A673 (cell line): ENCODE measurements at regions not wholly inside any gene's neighbourhood (a gene's known extent, or its start where the extent isn't known, plus 50 kb on each side); places are given as distances from the start of the nearest gene placed in this dataset.
"Not testable (repeated sequence)": the region's sequence is repeated elsewhere in the genome, so short reads cannot be mapped to it uniquely, and the experiment has no call there.

Source experiments
- CTCF ChIP-seq: fragments of 300-800, 200-600 bp; sonication (generic); conservative IDR thresholded peaks from 2 replicates; pipeline ENCODE4 v1.5.1; 2017; ENCODE audit warnings: low read depth, mild to moderate bottlenecking, antibody characterized with exemption, low read length, moderate library complexity, mixed read lengths
- EZH2 ChIP-seq: fragments of 200-600 bp; sonication (generic); IDR thresholded peaks from 2 replicates; pipeline ENCODE4 v1.6.1; 2017; ENCODE audit warnings: borderline replicate concordance, low read depth, mild to moderate bottlenecking, mixed read lengths, antibody characterized with exemption, low read length; ENCODE audit not compliant: poor library complexity, severe bottlenecking

GRCh38 chr2:17342692-17343091, 175.5 kb downstream of the RAD51AP2 start:
- TF ChIP-seq CTCF, EZH2: not testable (repeated sequence)
